HCT116 (cell line): ENCODE measurements at regions not wholly inside any gene's neighbourhood (a gene's known extent, or its start where the extent isn't known, plus 50 kb on each side); places are given as distances from the start of the nearest gene placed in this dataset.

ENCODE experiments used
- ATAC-seq: fragments of 200-7000 bp; cut with Tn5 transposase; 2 replicates; pipeline ENCODE4 v1.9.1; 2020; ENCODE audit warnings: mild to moderate bottlenecking, moderate library complexity
- BruUV-seq: library from RNA; stranded (reverse); fragments of 400-500 nt; replicated peaks from 2 replicates; lab custom pipeline; 2021; lab: Mats Ljungman, UMichigan
- CTCF ChIA-PET: fragments of 300-600 bp; sonication (Branson Sonifier 250); formaldehyde crosslinking; loops from one replicate; lab custom pipeline; 2021; ENCODE audit warnings: antibody characterized with exemption; lab: Charles Lee
- POLR2A ChIA-PET: fragments of 300-600, 350-600 bp; sonication (Branson Sonifier 250); formaldehyde crosslinking; loops from one replicate; lab custom pipeline; 2021; ENCODE audit warnings: antibody characterized with exemption; lab: Charles Lee
- RAD21 ChIA-PET, 2 experiments: fragments of 300-600 bp; sonication (Branson Sonifier 250); formaldehyde crosslinking; loops; one replicate each; lab custom pipeline; 2023; ENCODE audit warnings: low total read pairs in 2 of 2; ENCODE audit not compliant: uncharacterized antibody in 2 of 2, unreplicated experiment in 2 of 2, low non-redundant PET in 1 of 2; lab: Charles Lee
- DNase-seq: peaks from one replicate; pipeline ENCODE4 v3.0.0-alpha.2; 2010; ENCODE audit warnings: low read depth, low spot score
- H2AFZ ChIP-seq: fragments of 200-600 bp; shearing (Covaris generic), sonication (generic); 2 replicates; pipeline ENCODE4 v1.6.1; 2017; ENCODE audit warnings: low read depth, mixed run types, mixed read lengths, antibody characterized with exemption, low read length; ENCODE audit not compliant: poor library complexity, severe bottlenecking
- H3K27ac ChIP-seq: 2 replicates; pipeline ENCODE4 v1.5.1; 2012; ENCODE audit warnings: low read depth, low read length
- H3K27me3 ChIP-seq: fragments of 200-600 bp; sonication (generic); 2 replicates; pipeline ENCODE4 v1.6.1; 2016; ENCODE audit warnings: mixed run types, low read length, mixed read lengths; ENCODE audit not compliant: insufficient read depth
- H3K36me3 ChIP-seq, 2 experiments: fragments of 200-500 bp in 1 of 2; fragments of 200-600 bp in 1 of 2; sonication (Bioruptor generic) in 1 of 2; sonication (generic) in 1 of 2; 2 replicates each; pipeline versions ENCODE4 v1.5.1 to v1.6.1; 2014 to 2016; ENCODE audit warnings: low read length in 2 of 2, inconsistent platforms in 1 of 2, mixed read lengths in 1 of 2, mixed run types in 1 of 2; ENCODE audit not compliant: insufficient read depth in 2 of 2, control insufficient read depth in 1 of 2
- H3K4me1 ChIP-seq, 2 experiments: fragments of 200-600 bp in 1 of 2; sonication (generic) in 1 of 2; 2 replicates each; pipeline versions ENCODE4 v1.5.1 to v1.6.1; 2012 to 2017; ENCODE audit warnings: low read length in 2 of 2, inconsistent platforms in 1 of 2, mild to moderate bottlenecking in 1 of 2, mixed read lengths in 1 of 2, mixed run types in 1 of 2, moderate library complexity in 1 of 2; ENCODE audit not compliant: insufficient read depth in 2 of 2, control insufficient read depth in 1 of 2
- H3K4me2 ChIP-seq: fragments of 200-600 bp; sonication (generic); 2 replicates; pipeline ENCODE4 v1.6.1; 2017; ENCODE audit warnings: mixed run types, low read length, mixed read lengths
- H3K4me3 ChIP-seq, 2 experiments: fragments of 200-600 bp in 1 of 2; sonication (generic) in 1 of 2; replicated peaks in 1 of 2; 2 replicates each; pipeline ENCODE4 v1.5.1; 2011 to 2016; ENCODE audit warnings: low read length in 2 of 2, control low read depth in 1 of 2, low read depth in 1 of 2, mild to moderate bottlenecking in 1 of 2, mixed read lengths in 1 of 2, mixed run types in 1 of 2
- H3K79me2 ChIP-seq: fragments of 200-600 bp; sonication (generic); 2 replicates; pipeline ENCODE4 v1.6.1; 2017; ENCODE audit warnings: mild to moderate bottlenecking, mixed run types, low read length, moderate library complexity, mixed read lengths; ENCODE audit not compliant: insufficient read depth
- H3K9ac ChIP-seq: fragments of 200-600 bp; sonication (generic); 2 replicates; pipeline ENCODE4 v1.6.1; 2016; ENCODE audit warnings: low read length, mixed read lengths
- H3K9me2 ChIP-seq: fragments of 200-600 bp; sonication (generic), shearing (Covaris generic); 2 replicates; pipeline ENCODE4 v1.6.1; 2017; ENCODE audit warnings: mixed run types, mild to moderate bottlenecking, moderate library complexity; ENCODE audit not compliant: insufficient read depth
- H3K9me3 ChIP-seq, 2 experiments: fragments of 200-500 bp in 1 of 2; fragments of 200-600 bp in 1 of 2; sonication (Bioruptor generic) in 1 of 2; sonication (generic) in 1 of 2; 2 replicates each; pipeline ENCODE4 v1.6.1; 2014 to 2017; ENCODE audit warnings: low read length in 2 of 2, mixed read lengths in 2 of 2, inconsistent platforms in 1 of 2, low read depth in 1 of 2, mild to moderate bottlenecking in 1 of 2, mixed run types in 1 of 2, moderate library complexity in 1 of 2; ENCODE audit not compliant: control insufficient read depth in 1 of 2, insufficient read depth in 1 of 2
- H4K20me1 ChIP-seq: fragments of 200-600 bp; sonication (generic), shearing (Covaris generic); 2 replicates; pipeline ENCODE4 v1.6.1; 2017; ENCODE audit warnings: mixed run types, mild to moderate bottlenecking, moderate library complexity; ENCODE audit not compliant: insufficient read depth
- EGR1 ChIP-seq: IDR thresholded peaks from 2 replicates; pipeline ENCODE4 v1.6.1; 2012; ENCODE audit warnings: low read depth
- EZH2phosphoT487 ChIP-seq: fragments of 200-600 bp; IDR thresholded peaks from 2 replicates; pipeline ENCODE4 v1.6.1; 2018; ENCODE audit warnings: antibody characterized with exemption, borderline replicate concordance
- FOSL1 ChIP-seq: IDR thresholded peaks from 2 replicates; pipeline ENCODE4 v1.6.1; 2012; ENCODE audit warnings: low read depth
- JUND ChIP-seq: IDR thresholded peaks from 2 replicates; pipeline ENCODE4 v1.6.1; 2012
- POLR2A ChIP-seq: IDR thresholded peaks from 2 replicates; pipeline ENCODE4 v1.7.0; 2011; ENCODE audit warnings: borderline replicate concordance; ENCODE audit not compliant: insufficient read depth, insufficient read length; ENCODE audit errors: extremely low read depth
- RAD21 ChIP-seq: IDR thresholded peaks from 2 replicates; pipeline ENCODE4 v1.6.1; 2012; ENCODE audit warnings: low read depth, mild to moderate bottlenecking
- REST ChIP-seq: IDR thresholded peaks from 2 replicates; pipeline ENCODE4 v1.6.1; 2012; ENCODE audit warnings: low read depth
- SIN3A ChIP-seq: IDR thresholded peaks from 2 replicates; pipeline ENCODE4 v1.6.1; 2012; ENCODE audit warnings: low read depth
- SRF ChIP-seq: IDR thresholded peaks from 2 replicates; pipeline ENCODE4 v1.6.1; 2012; ENCODE audit warnings: low read depth
- YY1 ChIP-seq: IDR thresholded peaks from 2 replicates; pipeline ENCODE4 v1.6.1; 2011; ENCODE audit warnings: low read length, low read depth, moderate library complexity, mild to moderate bottlenecking; ENCODE audit not compliant: insufficient replicate concordance; ENCODE audit errors: extremely low read depth
- ZFX ChIP-seq: fragments of 450-650 bp; IDR thresholded peaks from 2 replicates; pipeline ENCODE4 v1.6.1; 2017
- intact Hi-C: fragments of 100-400 bp; cut with micrococcal nuclease; formaldehyde crosslinking; loops from 2 replicates; pipeline ENCODE4 v1.10.0; 2022

- ChIA-PET POLR2A (no interaction called here), RAD21 (no interaction called here)
- intact Hi-C loops: no loop called here
- Histone ChIP-seq H2AFZ (no peak overlapping the region), H3K27me3 (no peaks in the 10 kb centered on the region), H3K4me3 (no peak overlapping the region), H3K36me3 (no peaks in the 10 kb centered on the region), H3K4me2 (no peak overlapping the region), H3K27ac (no peak overlapping the region), H3K4me1 (peaks cover 0 to 1% of the 10 kb centered on the region in 2 experiments; a peak in 1 of 4 replicates), H3K9me2 (no peaks in the 10 kb centered on the region; the same call in 1 of the 2 replicates)
- ATAC-seq: no peak
- no TSS peak for BruUV-seq
- TF ChIP-seq FOSL1 (no peak), YY1 (no peak), POLR2A (no peak), ZFX (no peak), EZH2phosphoT487 (no peak), JUND (no peak), EGR1 (no peak), SRF (no peak), REST (no peak), RAD21 (no peak), SIN3A (no peak)
- TF ChIP-seq, all 23 proteins: peak for 0
- Histone ChIP-seq H3K9ac (no peak overlapping the region), H3K79me2 (no peaks in the 10 kb centered on the region), H3K9me3 (no peaks in the 10 kb centered on the region), H4K20me1 (no peaks in the 10 kb centered on the region)
- no peak for DNase-seq
- CTCF ChIA-PET: interaction anchor here (1.5 kb wide), 1 partner anchor 41 kb away, joined by 5 read pairs; no protein-coding TSS in a partner anchor
Measured at GRCh38 chr2:12890481-12890991, 173.8 kb downstream of the TRIB2 start.
